C4-2B (cell line): ENCODE measurements at regions not wholly inside any gene's neighbourhood (a gene's known extent, or its start where the extent isn't known, plus 50 kb on each side); places are given as distances from the start of the nearest gene placed in this dataset.

ENCODE experiments used
- ZFX ChIP-seq: fragments of 450-650 bp; IDR thresholded peaks from 2 replicates; pipeline ENCODE4 v1.6.1; 2017
- TF ChIP-seq, protein P1 (sequence below): fragments of 450-650 bp; conservative IDR thresholded peaks from 2 replicates; pipeline ENCODE4 v1.5.1; 2017; ENCODE audit warnings: mild to moderate bottlenecking

DNA sequence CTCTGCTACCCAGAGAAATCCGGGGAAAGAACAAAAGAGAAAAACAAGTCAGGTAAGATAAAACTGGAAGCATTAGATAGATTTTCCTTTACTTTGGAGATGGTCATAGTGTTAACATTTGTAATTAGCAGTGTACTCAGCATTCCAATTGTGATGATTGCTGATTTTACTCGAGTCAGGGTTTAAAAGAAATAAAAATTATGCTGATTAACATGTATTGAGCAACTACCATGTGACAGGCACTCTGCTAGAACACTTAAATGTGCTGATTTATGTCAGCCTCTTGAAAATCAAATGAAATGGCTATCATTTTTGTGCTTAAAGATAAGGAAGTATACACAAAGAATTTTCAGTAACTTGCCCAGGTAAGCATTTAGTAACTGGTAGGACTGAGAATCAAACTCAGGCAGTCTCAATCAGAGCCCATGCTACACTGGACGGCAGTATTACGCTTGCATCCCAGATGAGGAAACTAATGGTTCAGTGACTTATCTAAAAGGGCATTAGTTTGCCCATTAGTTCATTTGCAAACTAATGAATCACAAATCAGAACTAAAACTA lies 735.1 kb upstream of the SORCS1 start:
- TF ChIP-seq, protein P1, sequence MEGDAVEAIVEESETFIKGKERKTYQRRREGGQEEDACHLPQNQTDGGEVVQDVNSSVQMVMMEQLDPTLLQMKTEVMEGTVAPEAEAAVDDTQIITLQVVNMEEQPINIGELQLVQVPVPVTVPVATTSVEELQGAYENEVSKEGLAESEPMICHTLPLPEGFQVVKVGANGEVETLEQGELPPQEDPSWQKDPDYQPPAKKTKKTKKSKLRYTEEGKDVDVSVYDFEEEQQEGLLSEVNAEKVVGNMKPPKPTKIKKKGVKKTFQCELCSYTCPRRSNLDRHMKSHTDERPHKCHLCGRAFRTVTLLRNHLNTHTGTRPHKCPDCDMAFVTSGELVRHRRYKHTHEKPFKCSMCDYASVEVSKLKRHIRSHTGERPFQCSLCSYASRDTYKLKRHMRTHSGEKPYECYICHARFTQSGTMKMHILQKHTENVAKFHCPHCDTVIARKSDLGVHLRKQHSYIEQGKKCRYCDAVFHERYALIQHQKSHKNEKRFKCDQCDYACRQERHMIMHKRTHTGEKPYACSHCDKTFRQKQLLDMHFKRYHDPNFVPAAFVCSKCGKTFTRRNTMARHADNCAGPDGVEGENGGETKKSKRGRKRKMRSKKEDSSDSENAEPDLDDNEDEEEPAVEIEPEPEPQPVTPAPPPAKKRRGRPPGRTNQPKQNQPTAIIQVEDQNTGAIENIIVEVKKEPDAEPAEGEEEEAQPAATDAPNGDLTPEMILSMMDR, result no peak
- TF ChIP-seq ZFX, result no peak
